ENCODE measurements at regions not wholly inside any gene's neighbourhood (a gene's known extent, or its start where the extent isn't known, plus 50 kb on each side); places are given as distances from the start of the nearest gene placed in this dataset.

DNA sequence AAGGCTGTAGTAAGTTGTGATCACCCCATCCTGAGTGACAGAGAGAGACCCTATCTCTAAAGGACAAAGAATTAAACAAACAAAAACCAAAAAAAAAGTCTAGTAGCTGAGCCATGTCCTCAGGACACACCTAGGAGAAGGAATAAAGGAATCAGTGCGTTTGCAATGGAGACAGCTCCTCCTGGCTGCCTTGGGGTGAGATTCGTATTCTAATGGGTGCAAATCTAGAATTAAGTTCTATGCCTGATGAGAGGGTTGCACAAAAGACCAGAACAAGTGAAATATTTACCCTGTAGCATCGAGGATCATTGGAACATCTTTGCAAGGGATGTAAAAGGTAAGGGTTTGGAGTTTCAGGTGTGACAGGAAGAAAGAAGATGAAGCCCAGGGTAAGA lies 70.3 kb upstream of the BMAL1 start:
- TF ChIP-seq, protein P1, sequence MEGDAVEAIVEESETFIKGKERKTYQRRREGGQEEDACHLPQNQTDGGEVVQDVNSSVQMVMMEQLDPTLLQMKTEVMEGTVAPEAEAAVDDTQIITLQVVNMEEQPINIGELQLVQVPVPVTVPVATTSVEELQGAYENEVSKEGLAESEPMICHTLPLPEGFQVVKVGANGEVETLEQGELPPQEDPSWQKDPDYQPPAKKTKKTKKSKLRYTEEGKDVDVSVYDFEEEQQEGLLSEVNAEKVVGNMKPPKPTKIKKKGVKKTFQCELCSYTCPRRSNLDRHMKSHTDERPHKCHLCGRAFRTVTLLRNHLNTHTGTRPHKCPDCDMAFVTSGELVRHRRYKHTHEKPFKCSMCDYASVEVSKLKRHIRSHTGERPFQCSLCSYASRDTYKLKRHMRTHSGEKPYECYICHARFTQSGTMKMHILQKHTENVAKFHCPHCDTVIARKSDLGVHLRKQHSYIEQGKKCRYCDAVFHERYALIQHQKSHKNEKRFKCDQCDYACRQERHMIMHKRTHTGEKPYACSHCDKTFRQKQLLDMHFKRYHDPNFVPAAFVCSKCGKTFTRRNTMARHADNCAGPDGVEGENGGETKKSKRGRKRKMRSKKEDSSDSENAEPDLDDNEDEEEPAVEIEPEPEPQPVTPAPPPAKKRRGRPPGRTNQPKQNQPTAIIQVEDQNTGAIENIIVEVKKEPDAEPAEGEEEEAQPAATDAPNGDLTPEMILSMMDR (IDR thresholded peaks at IDR 0.05) = no peak
- no peak for TF ChIP-seq POLR2A (IDR thresholded peaks at IDR 0.05)
